ENCODE measurements at regions not wholly inside any gene's neighbourhood (a gene's known extent, or its start where the extent isn't known, plus 50 kb on each side); places are given as distances from the start of the nearest gene placed in this dataset.

DNA sequence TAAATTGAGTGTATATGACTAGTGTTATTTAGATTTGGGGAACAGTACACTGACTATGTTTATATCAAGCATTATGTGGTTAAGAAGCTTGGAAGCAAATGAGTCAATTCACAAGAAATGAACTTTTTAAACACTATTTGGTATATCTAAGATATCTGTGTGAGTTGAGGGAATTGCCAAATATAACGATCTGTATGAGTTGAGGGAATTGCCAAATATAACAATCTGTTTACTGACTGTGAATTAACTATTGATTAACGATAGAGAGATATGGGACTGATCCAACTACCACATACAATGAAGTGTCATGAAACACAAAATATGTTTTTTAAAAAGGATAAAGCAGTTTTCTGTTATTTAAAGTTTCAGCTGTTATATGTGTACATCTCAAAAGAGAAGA, 301.4 kb downstream of the TENT4A start:
- DNase-seq (ENCODE audit: low spot score) = no peak
- H3K9me3 ChIP-seq (ENCODE audit: control insufficient read depth in 4 of 4, low read length in 3 of 4) = no peaks in the 10 kb centered on the region
- H3K9ac ChIP-seq (ENCODE audit: low read depth in 1 of 2, low read length in 2 of 2) = no peak overlapping the region
- no peak overlapping the region for H3K4me3 ChIP-seq (ENCODE audit: low read depth in 1 of 3, low read length in 3 of 3)
- H3K36me3 ChIP-seq (ENCODE audit: control insufficient read depth in 4 of 4, insufficient read depth in 3 of 4, low read depth in 1 of 4, low read length in 3 of 4) = no peaks in the 10 kb centered on the region
- H3K27me3 ChIP-seq (ENCODE audit: control insufficient read depth in 4 of 4, insufficient read depth in 4 of 4, low read length in 3 of 4) = peaks cover 0 to 3% (median 0%) of the 10 kb centered on the region in 4 donors
- TF ChIP-seq EGR1 (IDR thresholded peaks at IDR 0.05; ENCODE audit: low read depth in 2 of 2) = no peak
- TF ChIP-seq JUND (IDR thresholded peaks at IDR 0.05) = no peak
- no peak for TF ChIP-seq SP1 (IDR thresholded peaks at IDR 0.05)
- TF ChIP-seq, protein P1, sequence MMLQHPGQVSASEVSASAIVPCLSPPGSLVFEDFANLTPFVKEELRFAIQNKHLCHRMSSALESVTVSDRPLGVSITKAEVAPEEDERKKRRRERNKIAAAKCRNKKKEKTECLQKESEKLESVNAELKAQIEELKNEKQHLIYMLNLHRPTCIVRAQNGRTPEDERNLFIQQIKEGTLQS (IDR thresholded peaks at IDR 0.05) = no peak
- TF ChIP-seq CTCF (IDR thresholded peaks at IDR 0.05; ENCODE audit: low read depth, low read length, missing input control) = no peak
- no peak for TF ChIP-seq RXRA (IDR thresholded peaks at IDR 0.05)
- no peak for TF ChIP-seq FOXA1 (IDR thresholded peaks at IDR 0.05)
- TF ChIP-seq FOXA2 (IDR thresholded peaks at IDR 0.05) = no peak
- TF ChIP-seq, protein P2, sequence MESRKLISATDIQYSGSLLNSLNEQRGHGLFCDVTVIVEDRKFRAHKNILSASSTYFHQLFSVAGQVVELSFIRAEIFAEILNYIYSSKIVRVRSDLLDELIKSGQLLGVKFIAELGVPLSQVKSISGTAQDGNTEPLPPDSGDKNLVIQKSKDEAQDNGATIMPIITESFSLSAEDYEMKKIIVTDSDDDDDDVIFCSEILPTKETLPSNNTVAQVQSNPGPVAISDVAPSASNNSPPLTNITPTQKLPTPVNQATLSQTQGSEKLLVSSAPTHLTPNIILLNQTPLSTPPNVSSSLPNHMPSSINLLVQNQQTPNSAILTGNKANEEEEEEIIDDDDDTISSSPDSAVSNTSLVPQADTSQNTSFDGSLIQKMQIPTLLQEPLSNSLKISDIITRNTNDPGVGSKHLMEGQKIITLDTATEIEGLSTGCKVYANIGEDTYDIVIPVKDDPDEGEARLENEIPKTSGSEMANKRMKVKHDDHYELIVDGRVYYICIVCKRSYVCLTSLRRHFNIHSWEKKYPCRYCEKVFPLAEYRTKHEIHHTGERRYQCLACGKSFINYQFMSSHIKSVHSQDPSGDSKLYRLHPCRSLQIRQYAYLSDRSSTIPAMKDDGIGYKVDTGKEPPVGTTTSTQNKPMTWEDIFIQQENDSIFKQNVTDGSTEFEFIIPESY (IDR thresholded peaks at IDR 0.05) = no peak
- TF ChIP-seq HNF4A (conservative IDR thresholded peaks at IDR 0.05) = no peak
- TF ChIP-seq YY1 (IDR thresholded peaks at IDR 0.05) = no peak
- TF ChIP-seq TAF1 (conservative IDR thresholded peaks at IDR 0.05) = no peak
- TF ChIP-seq RAD21 (IDR thresholded peaks at IDR 0.05) = no peak
- no peak for TF ChIP-seq HNF4G (IDR thresholded peaks at IDR 0.05)
- TF ChIP-seq GABPA (IDR thresholded peaks at IDR 0.05 in 1 of 2, conservative IDR thresholded peaks at IDR 0.05 in 1 of 2) = no peak
- no peak for TF ChIP-seq NR2F2 (IDR thresholded peaks at IDR 0.05)
- no peak for TF ChIP-seq REST (IDR thresholded peaks at IDR 0.05)
- TF ChIP-seq MAX (IDR thresholded peaks at IDR 0.05) = no peak
- H3K4me1 ChIP-seq (ENCODE audit: control insufficient read depth in 4 of 4, insufficient read depth in 4 of 4, low read length in 3 of 4) = no peaks in the 10 kb centered on the region
- WGBS = 31% methylated on average over 2 of the region's 2 CpGs
- H3K27ac ChIP-seq (ENCODE audit: low read depth in 1 of 2, low read length in 2 of 2) = no peak overlapping the region

Data from liver (tissue), 8 donors.